HEK293 (cell line): ENCODE measurements at regions not wholly inside any gene's neighbourhood (a gene's known extent, or its start where the extent isn't known, plus 50 kb on each side); places are given as distances from the start of the nearest gene placed in this dataset.

Experiments
- CTCF ChIA-PET: fragments of 350-600 bp; formaldehyde crosslinking; extraction: SDS; loops from one replicate; lab custom pipeline; 2021; ENCODE audit warnings: antibody characterized with exemption; lab: Yijun Ruan, JAX
- POLR2A ChIA-PET: fragments of 300-600 bp; formaldehyde crosslinking; extraction: SDS; loops from one replicate; lab custom pipeline; 2020; ENCODE audit warnings: antibody characterized with exemption, inconsistent platforms; lab: Yijun Ruan, JAX
- H3K27ac ChIP-seq: fragments of 200-500 bp; sonication (Bioruptor generic); 2 replicates; pipeline ENCODE4 v1.5.1; 2014; ENCODE audit warnings: low read depth, low read length, control low read depth, inconsistent platforms; ENCODE audit errors: extremely low read depth
- H3K36me3 ChIP-seq, 2 experiments: fragments of 200-500 bp in 1 of 2; sonication (Bioruptor generic) in 1 of 2; 1 replicate in 1 of 2; 2 replicates in 1 of 2; pipeline ENCODE4 v1.5.1; 2014 to 2017; ENCODE audit warnings: inconsistent platforms in 2 of 2, low read length in 2 of 2; ENCODE audit not compliant: control insufficient read depth in 2 of 2, insufficient read depth in 1 of 2
- H3K4me1 ChIP-seq: fragments of 200-500 bp; sonication (Bioruptor generic); 2 replicates; pipeline ENCODE4 v1.5.1; 2014; ENCODE audit warnings: mild to moderate bottlenecking, low read length, inconsistent platforms; ENCODE audit not compliant: control insufficient read depth, insufficient read depth
- H3K4me3 ChIP-seq: 2 replicates; pipeline ENCODE4 v1.5.1; 2011; ENCODE audit warnings: low read depth, mild to moderate bottlenecking, control low read depth, low read length, moderate library complexity
- H3K9me3 ChIP-seq: fragments of 200-500 bp; sonication (Bioruptor generic); 2 replicates; pipeline ENCODE4 v1.5.1; 2014; ENCODE audit warnings: low read depth, low read length, inconsistent platforms; ENCODE audit not compliant: control insufficient read depth, insufficient read depth
- AEBP2 ChIP-seq: fragments of 450-650 bp; formaldehyde crosslinking; IDR thresholded peaks from 2 replicates; pipeline ENCODE4 v1.5.1; 2016; ENCODE audit warnings: missing biosample characterization, missing genetic modification characterization, borderline replicate concordance
- GLI2 ChIP-seq: fragments of 450-650 bp; formaldehyde crosslinking; IDR thresholded peaks from 2 replicates; pipeline ENCODE4; 2017; ENCODE audit warnings: missing biosample characterization, missing genetic modification characterization, low read depth, borderline replicate concordance
- HIC1 ChIP-seq: fragments of 450-650 bp; formaldehyde crosslinking; IDR thresholded peaks from 2 replicates; pipeline ENCODE4 v1.5.1; 2016; ENCODE audit warnings: missing biosample characterization, missing genetic modification characterization
- KLF9 ChIP-seq: fragments of 450-650 bp; formaldehyde crosslinking; IDR thresholded peaks from 2 replicates; pipeline ENCODE4 v1.5.1; 2016; ENCODE audit warnings: missing biosample characterization, missing genetic modification characterization, low read depth
- ZBTB1 ChIP-seq: fragments of 450-650 bp; formaldehyde crosslinking; IDR thresholded peaks from 2 replicates; pipeline ENCODE4 v1.5.1; 2016; ENCODE audit warnings: missing biosample characterization, missing genetic modification characterization
- ZBTB11 ChIP-seq: fragments of 450-650 bp; formaldehyde crosslinking; conservative IDR thresholded peaks from 2 replicates; pipeline ENCODE4 v1.5.1; 2016; ENCODE audit warnings: low read depth, missing biosample characterization, missing genetic modification characterization
- ZBTB21 ChIP-seq: fragments of 450-650 bp; formaldehyde crosslinking; IDR thresholded peaks from 2 replicates; pipeline ENCODE4 v1.5.1; 2017; ENCODE audit warnings: missing biosample characterization, missing genetic modification characterization
- ZBTB49 ChIP-seq: fragments of 450-650 bp; formaldehyde crosslinking; IDR thresholded peaks from 2 replicates; pipeline ENCODE4 v1.5.1; 2016; ENCODE audit warnings: missing biosample characterization, missing genetic modification characterization, low read depth
- ZEB2 ChIP-seq: fragments of 450-650 bp; formaldehyde crosslinking; IDR thresholded peaks from 2 replicates; pipeline ENCODE4 v1.5.1; 2016; ENCODE audit warnings: missing biosample characterization, missing genetic modification characterization
- ZFHX2 ChIP-seq: fragments of 450-650 bp; formaldehyde crosslinking; conservative IDR thresholded peaks from 2 replicates; pipeline ENCODE4 v1.5.1; 2016; ENCODE audit warnings: missing biosample characterization, missing genetic modification characterization
- ZNF214 ChIP-seq: fragments of 450-650 bp; formaldehyde crosslinking; IDR thresholded peaks from 2 replicates; pipeline ENCODE4 v1.5.1; 2017; ENCODE audit warnings: missing biosample characterization, mild to moderate bottlenecking, missing genetic modification characterization, borderline replicate concordance
- ZNF221 ChIP-seq: fragments of 450-650 bp; formaldehyde crosslinking; IDR thresholded peaks from 2 replicates; pipeline ENCODE4 v1.5.1; 2017; ENCODE audit warnings: missing biosample characterization, missing genetic modification characterization, borderline replicate concordance
- ZNF449 ChIP-seq: fragments of 450-650 bp; formaldehyde crosslinking; IDR thresholded peaks from 2 replicates; pipeline ENCODE4 v1.5.1; 2017; ENCODE audit warnings: missing biosample characterization, mild to moderate bottlenecking, missing genetic modification characterization, moderate library complexity
- ZNF544 ChIP-seq: fragments of 450-650 bp; formaldehyde crosslinking; IDR thresholded peaks from 2 replicates; pipeline ENCODE4 v1.5.0; 2017; ENCODE audit warnings: missing biosample characterization, missing genetic modification characterization
- ZNF558 ChIP-seq: fragments of 450-650 bp; formaldehyde crosslinking; IDR thresholded peaks from 2 replicates; pipeline ENCODE4 v1.5.1; 2016; ENCODE audit warnings: missing biosample characterization, missing genetic modification characterization
- ZNF560 ChIP-seq: fragments of 450-650 bp; formaldehyde crosslinking; IDR thresholded peaks from 2 replicates; pipeline ENCODE4 v1.5.1; 2017; ENCODE audit warnings: missing biosample characterization, missing genetic modification characterization, borderline replicate concordance
- ZNF585B ChIP-seq: fragments of 450-650 bp; formaldehyde crosslinking; IDR thresholded peaks from 2 replicates; pipeline ENCODE4 v1.5.1; 2016; ENCODE audit warnings: missing biosample characterization, missing genetic modification characterization
- ZNF621 ChIP-seq: fragments of 450-650 bp; formaldehyde crosslinking; IDR thresholded peaks from 2 replicates; pipeline ENCODE4 v1.5.1; 2017; ENCODE audit warnings: missing biosample characterization, missing genetic modification characterization
- ZNF660 ChIP-seq: fragments of 450-650 bp; IDR thresholded peaks from 2 replicates; pipeline ENCODE4 v1.5.1; 2018; ENCODE audit warnings: missing biosample characterization, mild to moderate bottlenecking, missing genetic modification characterization

GRCh38 chr13:76425935-76426334, 460.3 kb downstream of the KCTD12 start:
- no peaks in the 10 kb centered on the region for H3K36me3 ChIP-seq
- H3K9me3 ChIP-seq = no peaks in the 10 kb centered on the region
- no peaks in the 10 kb centered on the region for H3K4me1 ChIP-seq
- POLR2A ChIA-PET = no interaction called here
- TF ChIP-seq AEBP2 (tag by site-specific recombination) (no peak), ZNF560 (no peak), ZNF621 (no peak), GLI2 (tag by site-specific recombination) (no peak), HIC1 (no peak), ZBTB1 (tag by site-specific recombination) (no peak), KLF9 (tag by site-specific recombination) (no peak), ZNF660 (no peak), ZBTB21 (tag by site-specific recombination) (no peak), ZFHX2 (tag by site-specific recombination) (no peak), ZBTB49 (no peak), ZNF221 (tag by site-specific recombination) (no peak), ZEB2 (tag by site-specific recombination) (no peak), ZNF544 (no peak), ZNF214 (no peak), ZNF449 (tag by site-specific recombination) (no peak), ZNF558 (no peak)
- CTCF ChIA-PET = no interaction called here
- no peak overlapping the region for H3K27ac ChIP-seq
- no peak overlapping the region for H3K4me3 ChIP-seq

GRCh38 chr13:76421011-76421410, 465.2 kb downstream of the KCTD12 start:
- Histone ChIP-seq H3K36me3 (no peaks in the 10 kb centered on the region), H3K9me3 (no peaks in the 10 kb centered on the region), H3K4me1 (no peaks in the 10 kb centered on the region), H3K4me3 (no peak overlapping the region), H3K27ac (no peak overlapping the region)
- no peak for TF ChIP-seq ZNF585B
- TF ChIP-seq ZBTB11 (tag by site-specific recombination) = no peak
- ChIA-PET CTCF (interaction anchor here (0.6 kb wide), 2 partner anchors 155 to 550 kb away, joined by 3 to 4 read pairs; no protein-coding TSS in a partner anchor), POLR2A (no interaction called here)
